ENCODE measurements at regions not wholly inside any gene's neighbourhood (a gene's known extent, or its start where the extent isn't known, plus 50 kb on each side); places are given as distances from the start of the nearest gene placed in this dataset.

DNA sequence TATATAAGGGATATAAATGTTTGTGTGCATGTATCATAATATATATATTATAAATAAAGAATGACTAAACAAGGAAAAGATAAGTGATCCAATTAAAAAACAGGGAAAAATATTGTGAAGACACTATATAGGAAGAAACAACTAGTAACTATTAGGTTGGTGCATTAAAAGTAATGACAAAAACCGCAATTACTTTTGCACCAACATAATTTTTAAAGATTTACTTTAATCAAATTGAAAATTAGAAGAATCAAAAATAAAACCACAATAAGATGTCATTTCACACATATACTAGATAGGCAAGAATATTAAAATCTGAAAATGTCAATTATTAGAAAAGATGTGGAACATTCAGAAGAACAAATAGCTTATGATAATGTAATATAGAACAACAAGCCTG, 595.9 kb downstream of the KCNJ3 start:
- TF ChIP-seq, protein P1, sequence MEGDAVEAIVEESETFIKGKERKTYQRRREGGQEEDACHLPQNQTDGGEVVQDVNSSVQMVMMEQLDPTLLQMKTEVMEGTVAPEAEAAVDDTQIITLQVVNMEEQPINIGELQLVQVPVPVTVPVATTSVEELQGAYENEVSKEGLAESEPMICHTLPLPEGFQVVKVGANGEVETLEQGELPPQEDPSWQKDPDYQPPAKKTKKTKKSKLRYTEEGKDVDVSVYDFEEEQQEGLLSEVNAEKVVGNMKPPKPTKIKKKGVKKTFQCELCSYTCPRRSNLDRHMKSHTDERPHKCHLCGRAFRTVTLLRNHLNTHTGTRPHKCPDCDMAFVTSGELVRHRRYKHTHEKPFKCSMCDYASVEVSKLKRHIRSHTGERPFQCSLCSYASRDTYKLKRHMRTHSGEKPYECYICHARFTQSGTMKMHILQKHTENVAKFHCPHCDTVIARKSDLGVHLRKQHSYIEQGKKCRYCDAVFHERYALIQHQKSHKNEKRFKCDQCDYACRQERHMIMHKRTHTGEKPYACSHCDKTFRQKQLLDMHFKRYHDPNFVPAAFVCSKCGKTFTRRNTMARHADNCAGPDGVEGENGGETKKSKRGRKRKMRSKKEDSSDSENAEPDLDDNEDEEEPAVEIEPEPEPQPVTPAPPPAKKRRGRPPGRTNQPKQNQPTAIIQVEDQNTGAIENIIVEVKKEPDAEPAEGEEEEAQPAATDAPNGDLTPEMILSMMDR (conservative IDR thresholded peaks at IDR 0.05; ENCODE audit: low read depth, low read length), result no peak
- TF ChIP-seq EZH2 (IDR thresholded peaks at IDR 0.05; ENCODE audit: low read length, unreplicated experiment), result no peak
